GM21390 (cell line): ENCODE measurements at regions not wholly inside any gene's neighbourhood (a gene's known extent, or its start where the extent isn't known, plus 50 kb on each side); places are given as distances from the start of the nearest gene placed in this dataset.
"Not testable (repeated sequence)": the region's sequence is repeated elsewhere in the genome, so short reads cannot be mapped to it uniquely, and the experiment has no call there.

Experiments used
- ATAC-seq: cut with Tn5 transposase; IDR thresholded peaks from one replicate; pipeline ENCODE4 v1.9.1; 2021; ENCODE audit not compliant: unreplicated experiment

DNA sequence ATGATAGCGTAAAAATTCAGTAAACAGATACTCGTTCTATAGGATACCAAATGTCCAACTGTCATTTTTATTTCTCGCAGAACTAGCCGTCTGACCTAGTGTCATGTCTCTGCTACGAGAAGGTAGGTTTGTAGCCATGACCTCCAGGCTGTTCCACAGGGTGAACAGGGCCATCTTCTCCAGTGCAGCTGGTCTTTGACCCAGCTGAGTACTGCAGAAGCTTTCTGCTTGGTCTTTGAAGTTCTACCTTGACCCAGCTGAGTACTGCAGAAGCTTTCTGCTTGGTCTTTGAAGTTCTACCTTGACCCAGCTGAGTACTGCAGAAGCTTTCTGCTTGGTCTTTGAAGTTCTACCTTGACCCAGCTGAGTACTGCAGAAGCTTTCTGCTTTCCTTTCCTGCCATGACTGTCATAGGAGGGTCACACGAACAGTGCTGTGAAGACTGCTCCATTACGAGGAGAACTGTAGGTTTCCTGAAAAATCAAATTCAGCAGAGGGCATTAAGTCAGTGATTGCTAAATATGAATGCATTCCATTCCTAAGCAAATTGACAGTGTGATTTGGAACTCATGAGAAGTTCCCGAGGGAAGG lies 532.8 kb upstream of the NRP1 start:
- not testable (repeated sequence) for ATAC-seq

DNA sequence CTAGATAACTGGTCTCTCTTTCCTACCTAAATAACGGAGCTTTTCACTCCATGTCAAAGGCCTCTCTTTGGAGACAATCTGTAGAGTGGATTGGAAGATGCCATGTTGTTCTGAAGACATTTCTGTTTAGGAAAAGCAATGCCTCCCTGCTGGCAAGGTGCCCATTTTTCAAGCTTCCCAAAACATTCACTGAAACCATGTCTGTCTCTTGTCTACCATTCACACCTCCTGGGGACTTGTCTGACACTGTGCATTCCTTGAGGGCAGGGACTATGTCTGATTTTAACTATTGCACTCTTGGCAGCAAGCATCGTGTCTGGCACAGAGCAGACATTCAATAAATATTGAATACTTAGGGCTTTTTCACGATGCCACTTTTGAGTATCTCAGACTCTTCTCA lies 528.9 kb upstream of the NRP1 start:
- ATAC-seq, result no peak

DNA sequence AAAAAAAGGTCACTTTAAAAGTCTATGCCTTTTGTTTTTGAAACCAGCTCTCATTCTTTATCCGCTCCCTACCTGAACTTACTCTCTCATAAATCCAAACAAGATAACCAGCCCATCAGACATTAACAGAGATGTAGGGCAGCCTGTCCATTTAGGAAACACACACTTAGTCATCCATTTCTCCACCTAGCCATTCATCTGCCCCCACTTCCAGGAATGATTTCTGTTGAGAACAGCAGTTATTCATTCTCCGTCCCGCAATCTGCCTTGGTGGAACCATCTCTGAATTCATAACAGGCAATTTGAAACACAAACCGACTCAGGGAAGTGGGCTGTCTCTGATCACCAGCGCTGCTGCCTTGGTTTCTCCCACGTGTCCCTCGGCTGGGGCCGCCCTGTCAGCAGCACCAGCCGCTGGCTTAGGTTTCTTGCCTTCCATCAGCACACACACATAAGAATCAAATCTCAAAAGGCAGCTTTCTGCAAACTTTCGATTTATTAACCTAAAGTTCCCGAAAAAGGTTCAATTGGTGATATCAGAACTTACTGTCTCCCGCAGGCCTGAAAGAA lies 528.2 kb upstream of the NRP1 start:
- no peak for ATAC-seq

DNA sequence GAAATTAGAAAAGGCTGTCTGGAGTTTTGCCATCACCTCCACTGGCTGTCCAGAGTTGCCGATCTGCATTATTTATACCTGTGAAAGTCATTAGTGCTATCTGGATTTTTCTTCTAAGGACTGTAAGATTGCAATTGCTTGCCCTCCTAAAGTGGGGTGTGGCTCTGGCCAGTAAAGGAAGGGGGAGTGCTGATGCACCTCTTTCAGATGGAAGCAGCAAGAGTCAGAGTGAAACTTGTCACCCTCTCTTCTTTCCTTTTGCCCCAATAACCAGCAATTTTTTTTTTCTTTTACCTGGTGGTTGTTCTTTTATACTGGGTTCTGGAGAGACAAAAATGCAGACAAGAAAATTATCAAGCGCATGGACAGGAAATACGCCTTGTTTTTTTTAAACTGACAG lies 527.4 kb upstream of the NRP1 start:
- no peak for ATAC-seq

DNA sequence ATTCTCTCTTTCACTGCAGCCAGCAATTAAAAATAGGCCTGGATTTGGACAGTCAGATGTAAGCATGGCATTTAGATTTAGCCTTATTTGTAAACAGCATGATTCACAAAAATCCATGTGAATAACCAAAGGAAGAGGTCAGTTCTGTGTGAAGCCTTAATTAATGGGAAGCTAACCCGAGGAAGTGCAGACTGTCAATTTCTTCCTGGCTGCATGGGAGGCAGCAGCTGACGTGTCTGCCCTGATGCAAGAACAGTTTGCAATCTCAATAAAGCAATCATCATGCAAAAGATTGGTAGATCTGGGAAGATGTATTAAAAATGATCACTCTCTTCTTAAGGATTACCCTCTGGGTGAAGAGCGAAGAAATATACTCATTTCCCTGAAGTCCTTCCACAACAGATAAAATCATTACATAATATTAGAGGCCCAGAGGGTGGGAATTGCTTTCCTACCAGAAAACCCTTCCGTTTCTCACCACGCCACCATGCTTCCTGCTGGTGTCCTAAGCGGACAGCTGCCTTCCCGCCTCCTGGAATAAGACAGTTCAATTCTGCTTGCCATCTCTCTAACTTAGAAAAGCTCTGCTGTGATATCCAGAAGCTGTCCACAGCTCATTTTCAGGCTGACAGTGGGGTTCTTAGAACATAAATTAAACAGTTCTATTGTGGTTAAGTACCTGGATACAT lies 526.7 kb upstream of the NRP1 start:
- ATAC-seq, result no peak

DNA sequence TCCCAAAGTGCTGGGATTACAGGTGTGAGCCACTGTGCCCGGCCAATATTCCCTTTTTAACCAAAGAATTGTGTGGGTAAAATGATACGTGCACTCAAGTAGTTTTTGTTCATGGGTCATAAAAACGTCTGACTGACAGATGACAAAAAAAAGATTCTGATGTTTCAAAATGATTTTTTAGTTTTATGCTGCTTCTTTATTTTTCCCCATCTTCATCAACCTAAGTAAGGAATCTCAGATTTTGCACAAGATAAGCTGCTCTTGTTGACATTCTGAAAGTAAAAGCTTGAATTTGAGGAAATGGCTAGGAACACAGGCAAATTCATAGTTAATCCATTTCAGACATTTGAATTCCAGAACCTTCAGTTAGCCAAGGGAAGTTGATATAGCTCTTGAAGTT lies 526.1 kb upstream of the NRP1 start:
- ATAC-seq, result no peak

DNA sequence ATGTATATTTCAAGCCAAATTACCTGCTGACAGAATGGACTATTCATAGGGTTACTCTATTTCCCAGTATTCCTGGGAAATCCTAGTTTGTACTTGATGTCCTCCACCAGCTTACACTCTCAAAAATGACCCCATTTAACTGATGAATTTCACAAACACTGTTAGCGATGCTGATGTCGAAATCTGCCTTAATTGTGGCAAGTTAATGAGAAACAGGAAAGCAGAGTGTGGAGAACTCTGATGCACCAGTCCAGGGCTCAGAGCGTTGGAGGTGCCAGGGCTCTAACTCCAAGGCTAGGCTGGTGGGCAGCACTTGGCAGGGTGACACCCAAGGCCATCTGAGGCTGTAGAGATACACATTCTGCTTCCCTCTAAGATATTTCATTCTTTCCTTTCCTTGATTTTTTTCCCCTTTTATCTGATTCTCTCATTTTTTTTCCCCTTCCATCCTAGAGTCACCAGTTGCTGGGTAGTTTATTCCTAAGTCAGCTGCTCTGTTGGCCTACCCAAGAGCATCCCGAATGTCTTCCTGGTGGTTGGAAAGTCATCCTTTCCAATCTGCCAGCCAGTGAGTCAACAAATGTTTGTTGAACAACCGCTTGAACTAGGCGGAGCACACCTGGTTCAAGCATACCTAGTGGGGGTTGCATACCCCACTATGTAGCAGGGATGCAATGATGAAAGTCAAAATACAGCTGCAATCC lies 525.0 kb upstream of the NRP1 start:
- no peak for ATAC-seq

DNA sequence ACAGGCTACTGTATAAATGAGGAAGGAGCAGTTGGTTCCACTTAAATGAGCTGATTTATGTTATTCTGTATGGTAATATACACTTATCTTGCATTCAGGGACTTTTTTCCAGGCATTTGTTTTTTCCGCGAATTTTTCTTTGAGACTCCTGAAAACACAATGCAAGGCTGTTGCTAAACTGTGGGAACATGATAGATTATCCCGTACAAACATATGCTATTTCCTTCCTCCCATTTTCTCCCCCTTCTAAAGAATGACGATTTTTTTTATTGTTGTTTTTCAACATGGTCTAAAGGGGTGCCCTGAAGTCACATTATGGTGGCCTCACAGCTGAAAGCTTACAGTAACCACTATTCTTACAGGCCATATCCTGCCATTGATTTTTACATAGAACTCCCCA lies 523.9 kb upstream of the NRP1 start:
- no peak for ATAC-seq

DNA sequence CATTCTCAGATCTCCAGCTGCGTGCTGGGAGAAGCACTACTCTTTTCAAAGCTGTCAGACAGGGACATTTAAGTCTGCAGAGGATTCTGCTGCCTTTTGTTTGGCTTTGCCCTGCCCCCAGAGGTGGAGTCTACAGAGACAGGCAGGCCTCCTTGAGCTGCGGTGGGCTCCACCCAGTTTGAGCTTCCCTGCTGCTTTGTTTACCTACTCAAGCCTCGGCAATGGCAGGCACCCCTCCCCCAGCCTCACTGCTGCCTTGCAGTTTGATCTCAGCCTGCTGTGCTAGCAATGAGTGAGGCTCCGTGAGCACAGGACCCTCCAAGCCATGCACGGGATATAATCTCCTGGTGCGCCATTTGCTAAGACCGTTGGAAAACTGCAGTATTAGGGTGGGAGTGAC lies 518.8 kb upstream of the NRP1 start:
- ATAC-seq, result not testable (repeated sequence)

DNA sequence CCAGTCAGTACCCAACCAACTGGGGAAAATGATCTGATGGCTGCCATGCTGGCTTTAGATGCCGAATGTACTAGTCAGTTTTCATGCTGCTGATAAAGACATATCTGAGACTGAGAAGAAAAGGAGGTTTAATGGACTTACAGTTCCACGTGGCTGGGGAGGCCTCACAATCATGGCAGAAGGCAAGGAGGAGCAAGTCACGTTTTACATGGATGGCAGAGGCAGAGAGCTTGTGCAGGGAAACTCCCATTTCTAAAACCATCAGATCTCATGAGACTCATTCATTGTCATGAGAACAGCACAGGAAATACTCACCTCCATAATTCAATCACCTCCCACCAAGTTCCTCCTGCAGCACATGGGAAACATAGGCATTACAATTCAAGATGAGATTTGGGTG lies 508.9 kb upstream of the NRP1 start:
- no peak for ATAC-seq

DNA sequence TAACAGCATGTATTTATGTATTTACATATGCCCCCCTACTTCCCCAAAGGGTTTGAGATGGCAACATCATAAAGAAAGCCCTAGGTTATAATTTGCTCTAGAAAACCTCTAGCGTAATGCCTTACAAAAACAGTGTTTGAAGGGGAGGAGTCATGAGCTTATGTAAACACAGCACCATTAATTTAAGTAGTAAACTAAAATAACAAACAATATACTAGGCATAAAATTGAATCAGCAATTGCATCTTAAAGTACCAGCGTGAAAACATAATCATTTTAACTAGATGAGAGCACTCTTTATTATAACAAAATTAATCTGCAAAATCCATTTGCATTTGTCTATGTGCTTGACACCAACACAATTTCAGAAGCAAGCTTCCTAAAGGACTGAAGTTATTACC lies 507.2 kb upstream of the NRP1 start:
- no peak for ATAC-seq

DNA sequence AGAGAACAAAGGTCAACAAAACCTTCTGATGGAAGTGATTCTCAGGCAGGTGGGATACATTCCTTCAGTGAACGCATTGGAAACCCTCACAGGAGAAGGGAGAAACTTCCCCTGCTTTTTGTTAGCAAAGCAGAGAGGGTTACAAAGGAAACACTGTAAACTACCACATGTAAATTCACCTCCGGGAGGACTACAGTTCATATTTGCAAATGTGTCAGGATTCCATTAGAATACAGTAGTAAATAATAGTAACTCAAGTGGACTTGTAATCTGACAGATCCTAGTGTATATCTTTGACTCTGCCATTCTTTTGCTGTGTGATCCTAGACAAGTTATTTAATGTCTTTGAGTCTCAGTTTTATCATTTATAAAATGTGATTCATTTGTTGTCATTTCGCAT lies 504.3 kb upstream of the NRP1 start:
- ATAC-seq, result no peak

DNA sequence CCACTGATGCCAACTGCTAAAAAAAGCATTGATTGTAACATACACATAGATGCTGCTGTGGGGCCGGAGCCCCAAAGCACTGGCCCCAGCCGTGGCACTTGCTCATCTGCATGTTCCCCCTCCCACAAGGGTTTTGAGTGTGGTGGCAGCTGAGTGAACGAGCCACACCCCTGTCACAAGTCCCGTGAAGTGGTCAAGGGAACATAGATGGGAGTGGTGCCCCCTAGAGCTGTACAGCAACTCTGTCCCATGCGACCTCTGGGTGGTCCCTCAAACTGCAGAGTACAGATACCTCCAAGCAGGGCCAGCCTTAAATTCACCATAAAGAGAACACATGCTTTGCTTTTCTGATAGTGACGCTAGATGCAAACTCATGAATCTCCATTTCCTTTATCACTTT lies 503.3 kb upstream of the NRP1 start:
- ATAC-seq, result no peak

DNA sequence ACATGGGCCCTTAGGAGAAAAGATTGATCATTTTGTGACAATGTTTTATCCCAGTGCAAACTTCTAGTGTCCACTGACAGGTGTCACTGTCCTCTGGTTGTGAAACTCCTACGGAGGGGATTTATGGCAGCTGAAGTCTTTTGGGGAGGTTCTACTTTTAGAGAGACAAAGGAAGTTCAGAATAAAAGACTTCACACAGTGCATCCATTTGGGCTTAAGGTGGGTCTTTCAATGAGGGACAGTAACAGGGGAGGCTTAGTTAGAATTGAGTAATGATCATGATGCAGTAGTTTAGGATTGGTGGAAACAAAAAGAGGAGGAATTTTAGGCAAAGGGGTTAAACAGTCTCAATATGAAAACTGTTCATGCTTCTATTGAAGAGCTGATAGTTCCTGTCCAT lies 501.1 kb upstream of the NRP1 start:
- no peak for ATAC-seq

DNA sequence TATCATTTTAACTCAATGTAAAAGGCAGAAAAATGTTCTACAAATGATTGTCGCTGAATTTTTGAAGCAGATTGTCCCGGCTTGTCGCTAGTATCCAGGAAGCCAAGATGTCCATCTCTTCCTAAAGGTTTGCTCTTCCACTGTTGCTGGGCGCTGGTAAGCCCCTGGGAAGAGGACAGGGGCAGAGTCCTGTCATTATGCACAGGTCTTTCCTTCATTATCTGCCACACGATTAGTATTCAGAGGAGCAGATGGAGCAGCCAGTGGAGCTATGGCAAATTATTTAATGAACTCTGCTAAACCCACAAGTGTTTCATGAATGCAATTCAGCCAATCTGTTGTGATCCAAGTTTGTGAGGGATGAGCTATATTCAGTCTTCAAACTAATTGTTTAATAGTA lies 499.1 kb upstream of the NRP1 start:
- no peak for ATAC-seq

DNA sequence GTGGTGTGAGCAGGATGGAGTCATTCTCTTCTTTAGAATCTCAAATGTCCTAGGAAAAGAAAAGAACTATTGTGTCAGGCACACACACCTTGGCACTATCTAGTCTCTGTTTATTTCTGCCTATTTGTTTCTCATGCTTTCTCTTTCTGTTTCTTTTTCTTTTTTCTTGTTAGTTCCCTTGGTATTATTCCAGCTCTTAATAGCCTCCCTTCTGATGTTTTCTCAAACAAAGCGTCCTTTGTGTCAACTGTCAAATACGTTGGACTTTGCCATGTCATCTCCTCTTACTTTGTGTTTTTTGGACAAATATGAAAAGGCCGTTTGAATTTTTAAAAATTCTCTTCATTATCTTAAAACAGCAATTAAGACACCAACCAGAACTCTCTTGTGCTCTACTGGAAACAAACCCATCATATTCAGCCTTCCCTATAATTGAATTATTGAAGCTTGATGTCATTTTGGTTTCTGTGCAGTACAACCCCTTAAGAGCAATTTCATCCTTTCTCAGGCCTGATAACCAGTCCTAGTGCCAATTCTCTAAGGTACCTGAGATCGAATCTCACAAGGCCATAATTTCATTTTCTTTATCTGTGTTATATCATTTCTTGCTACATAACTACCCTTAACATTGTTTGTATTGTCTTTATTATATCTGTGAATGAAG lies 497.8 kb upstream of the NRP1 start:
- no peak for ATAC-seq

DNA sequence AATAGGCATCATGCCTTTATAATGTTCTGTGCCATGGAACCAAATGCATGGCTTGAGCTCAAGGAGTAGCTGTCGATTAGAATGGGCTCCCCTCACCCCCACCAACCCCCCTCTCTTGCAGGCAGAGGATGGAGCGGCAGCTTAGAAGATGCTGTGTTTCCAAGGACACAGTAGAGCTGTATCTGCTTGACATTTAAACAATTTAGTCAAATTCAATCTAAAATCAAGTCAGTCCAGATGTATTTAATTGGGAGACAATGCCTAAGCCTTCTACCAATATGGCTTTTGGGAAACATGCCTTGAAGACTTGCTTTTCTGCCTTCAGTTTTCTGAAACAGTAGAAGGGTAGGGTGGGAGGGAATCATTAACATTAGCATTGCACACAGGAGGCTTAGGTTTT lies 497.1 kb upstream of the NRP1 start:
- ATAC-seq, result no peak

DNA sequence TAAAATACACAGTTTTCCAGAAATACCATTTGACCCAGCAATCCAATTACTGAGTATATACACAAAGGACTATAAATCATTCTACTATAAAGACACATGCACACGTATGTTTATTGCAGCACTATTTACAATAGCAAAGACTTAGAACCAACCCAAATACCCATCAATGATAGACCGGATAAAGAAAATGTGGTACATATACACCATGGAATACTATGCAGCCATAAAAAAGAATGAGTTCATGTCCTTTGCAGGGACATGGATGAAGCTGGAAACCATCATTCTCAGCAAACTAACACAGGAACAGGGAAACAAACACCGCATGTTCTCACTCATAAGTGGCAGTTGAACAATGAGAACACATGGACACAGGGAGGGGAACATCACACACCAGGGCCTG lies 495.4 kb upstream of the NRP1 start:
- not testable (repeated sequence) for ATAC-seq

DNA sequence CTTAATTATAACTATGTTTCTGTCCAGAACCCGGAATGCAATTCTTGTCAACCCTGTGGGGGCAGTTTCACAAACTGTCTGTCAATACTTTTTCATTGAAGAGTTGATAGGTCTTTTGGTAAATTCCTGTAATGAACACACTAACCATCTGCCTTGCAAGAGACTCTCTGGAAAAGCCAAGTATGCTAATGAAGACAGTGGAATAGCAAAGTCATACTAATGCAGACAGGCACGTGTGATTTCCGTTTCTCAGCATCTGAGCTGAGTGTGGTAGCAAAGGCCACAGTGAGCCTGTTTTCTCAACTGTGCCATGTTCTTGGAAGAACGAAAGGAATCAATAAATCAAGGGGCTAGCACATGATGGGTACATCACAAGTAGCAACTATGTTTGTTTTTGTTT lies 494.1 kb upstream of the NRP1 start:
- ATAC-seq, result no peak

DNA sequence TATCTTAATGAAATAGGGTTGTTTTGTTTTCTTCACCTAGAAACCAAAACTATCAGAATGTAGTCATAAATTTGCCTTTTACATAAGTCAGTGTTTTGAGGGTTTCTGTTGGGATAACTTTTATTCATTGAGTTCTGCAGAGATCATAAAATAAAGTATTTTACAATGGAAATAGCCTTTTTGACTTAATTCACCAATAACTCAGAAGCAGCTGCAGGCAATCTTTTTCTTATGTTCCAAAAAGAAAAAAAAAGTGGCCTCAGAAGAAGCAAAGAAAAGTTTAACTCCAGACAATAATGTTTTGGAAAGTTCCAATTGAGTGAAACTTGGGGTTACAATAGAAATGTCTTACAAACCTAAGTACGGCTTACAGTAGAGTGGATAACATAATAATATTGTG lies 491.7 kb upstream of the NRP1 start:
- no peak for ATAC-seq

DNA sequence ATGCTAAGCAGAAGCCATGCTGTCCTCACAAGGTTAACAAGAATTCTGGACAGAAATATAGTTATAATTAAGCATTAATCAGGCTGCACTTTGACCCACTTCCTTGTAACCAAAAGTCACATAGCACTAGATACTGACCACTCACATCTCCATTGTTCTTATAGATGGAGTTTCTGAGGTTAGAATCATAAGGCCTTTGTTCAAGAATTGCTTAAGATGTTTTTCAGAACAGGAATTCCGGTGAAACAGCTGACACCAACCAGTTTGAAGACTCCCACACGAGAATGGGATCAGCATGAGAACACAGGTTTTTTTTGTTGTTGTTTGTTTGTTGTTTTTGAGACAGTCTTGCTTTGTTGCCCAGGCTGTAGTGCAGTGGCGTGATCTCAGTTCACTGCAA lies 488.3 kb upstream of the NRP1 start:
- no peak for ATAC-seq

DNA sequence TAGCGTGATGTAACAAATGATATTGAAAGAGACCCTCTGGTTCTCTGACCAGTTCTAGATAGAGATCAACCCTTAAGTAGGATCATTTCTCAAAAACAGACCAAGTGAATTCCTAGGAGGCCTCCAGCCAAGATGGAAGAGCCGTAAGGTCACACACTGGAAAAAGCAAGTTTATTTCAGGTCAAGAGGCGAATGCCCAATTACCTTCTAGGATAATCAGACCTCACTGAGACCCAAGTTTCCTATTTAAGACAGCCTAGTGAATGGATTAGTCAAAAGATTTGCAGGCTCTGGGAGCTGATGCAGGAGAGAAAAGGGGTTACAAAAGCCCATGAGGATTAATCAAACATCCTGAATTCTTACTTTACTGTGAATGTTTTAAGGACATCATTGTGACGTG lies 486.1 kb upstream of the NRP1 start:
- no peak for ATAC-seq
